ENCODE measurements at regions not wholly inside any gene's neighbourhood (a gene's known extent, or its start where the extent isn't known, plus 50 kb on each side); places are given as distances from the start of the nearest gene placed in this dataset.

GRCh38 chr3:76645724-76646123 lies 394.2 kb upstream of the ROBO2 start:
- no peaks in the 10 kb centered on the region for H3K9me2 ChIP-seq (replicated peaks; ENCODE audit: low read length)
- H3F3A ChIP-seq (ENCODE audit: low read length, unreplicated experiment) = no peaks in the 10 kb centered on the region
- DNase-seq (no peak), ATAC-seq (no peak)
- no peak overlapping the region for H3K4me2 ChIP-seq (ENCODE audit: low read length)
- no peak overlapping the region for H3K27ac ChIP-seq (ENCODE audit: low read length)
- ChIA-PET POLR2A (ENCODE audit: unreplicated experiment) (no interaction called here), CTCF (no interaction called here)
- H2AFZ ChIP-seq (ENCODE audit: low read length) = no peak overlapping the region
- no peak overlapping the region for H3K4me3 ChIP-seq (ENCODE audit: low read length)
- H3K9ac ChIP-seq (ENCODE audit: low read length) = no peak overlapping the region
- no peak for TF ChIP-seq EZH2phosphoT487 (IDR thresholded peaks at IDR 0.05; ENCODE audit: borderline replicate concordance, low read length)
- TF ChIP-seq CTCF (conservative IDR thresholded peaks at IDR 0.05; ENCODE audit: low read depth, low read length) = no peak
- no peak for TF ChIP-seq EZH2 (IDR thresholded peaks at IDR 0.05; ENCODE audit: low read length, unreplicated experiment)
- H3K27me3 ChIP-seq (ENCODE audit: low read length) = peaks cover 18% of the 10 kb centered on the region; the same call in 1 of the 2 replicates
- no peaks in the 10 kb centered on the region for H3K9me3 ChIP-seq (ENCODE audit: low read length)
- BruUV-seq (replicated peaks) = no TSS peak
- no peaks in the 10 kb centered on the region for H3K36me3 ChIP-seq (ENCODE audit: low read depth, low read length)
- intact Hi-C loops (cut with micrococcal nuclease) = no loop called here
- H4K20me1 ChIP-seq (ENCODE audit: low read length) = no peaks in the 10 kb centered on the region
- H3K79me2 ChIP-seq (ENCODE audit: low read length) = no peaks in the 10 kb centered on the region
- H3K4me1 ChIP-seq (ENCODE audit: insufficient read depth, low read length) = no peaks in the 10 kb centered on the region

- Histone ChIP-seq H3K9me2 (replicated peaks; ENCODE audit: low read length) (no peaks in the 10 kb centered on the region), H3K9me3 (ENCODE audit: low read length) (no peaks in the 10 kb centered on the region), H3K4me1 (ENCODE audit: insufficient read depth, low read length) (no peaks in the 10 kb centered on the region), H3K36me3 (ENCODE audit: low read depth, low read length) (no peaks in the 10 kb centered on the region), H3F3A (ENCODE audit: low read length, unreplicated experiment) (no peaks in the 10 kb centered on the region), H3K27ac (ENCODE audit: low read length) (no peak overlapping the region), H3K79me2 (ENCODE audit: low read length) (no peaks in the 10 kb centered on the region), H3K4me2 (ENCODE audit: low read length) (no peak overlapping the region), H2AFZ (ENCODE audit: low read length) (no peak overlapping the region), H4K20me1 (ENCODE audit: low read length) (no peaks in the 10 kb centered on the region), H3K9ac (ENCODE audit: low read length) (no peak overlapping the region), H3K4me3 (ENCODE audit: low read length) (no peak overlapping the region), H3K27me3 (ENCODE audit: low read length) (peaks cover 9% of the 10 kb centered on the region; the same call in 1 of the 2 replicates)
- ChIA-PET POLR2A (ENCODE audit: unreplicated experiment) (no interaction called here), CTCF (no interaction called here)
- intact Hi-C loops (cut with micrococcal nuclease) = no loop called here
- no peak for ATAC-seq
- DNase-seq = no peak
- TF ChIP-seq CTCF (conservative IDR thresholded peaks at IDR 0.05; ENCODE audit: low read depth, low read length) (peak; percentile 36; the same call in 1 of the 2 replicates), EZH2phosphoT487 (IDR thresholded peaks at IDR 0.05; ENCODE audit: borderline replicate concordance, low read length) (no peak), EZH2 (IDR thresholded peaks at IDR 0.05; ENCODE audit: low read length, unreplicated experiment) (no peak)
- BruUV-seq (replicated peaks) = no TSS peak
Measured at GRCh38 chr3:76646921-76647562, 392.9 kb upstream of the ROBO2 start.

- H3K36me3 ChIP-seq (ENCODE audit: low read depth, low read length) = no peaks in the 10 kb centered on the region
- H3K4me1 ChIP-seq (ENCODE audit: insufficient read depth, low read length) = no peaks in the 10 kb centered on the region
- no peak overlapping the region for H3K4me2 ChIP-seq (ENCODE audit: low read length)
- H4K20me1 ChIP-seq (ENCODE audit: low read length) = no peaks in the 10 kb centered on the region
- no peak for ATAC-seq
- peak; percentile 6 for DNase-seq
- no peaks in the 10 kb centered on the region for H3K9me3 ChIP-seq (ENCODE audit: low read length)
- intact Hi-C loops (cut with micrococcal nuclease) = no loop called here
- H3K4me3 ChIP-seq (ENCODE audit: low read length) = no peak overlapping the region
- TF ChIP-seq EZH2phosphoT487 (IDR thresholded peaks at IDR 0.05; ENCODE audit: borderline replicate concordance, low read length) = no peak
- no peak for TF ChIP-seq EZH2 (IDR thresholded peaks at IDR 0.05; ENCODE audit: low read length, unreplicated experiment)
- no peak for TF ChIP-seq CTCF (conservative IDR thresholded peaks at IDR 0.05; ENCODE audit: low read depth, low read length)
- no peaks in the 10 kb centered on the region for H3K79me2 ChIP-seq (ENCODE audit: low read length)
- no peaks in the 10 kb centered on the region for H3K9me2 ChIP-seq (replicated peaks; ENCODE audit: low read length)
- ChIA-PET POLR2A (ENCODE audit: unreplicated experiment) (no interaction called here), CTCF (no interaction called here)
- H3K9ac ChIP-seq (ENCODE audit: low read length) = no peak overlapping the region
- H3K27ac ChIP-seq (ENCODE audit: low read length) = no peak overlapping the region
- no TSS peak for BruUV-seq (replicated peaks)
- no peak overlapping the region for H2AFZ ChIP-seq (ENCODE audit: low read length)
- no peaks in the 10 kb centered on the region for H3F3A ChIP-seq (ENCODE audit: low read length, unreplicated experiment)
- no peaks in the 10 kb centered on the region; the same call in 1 of the 2 replicates for H3K27me3 ChIP-seq (ENCODE audit: low read length)
Measured at GRCh38 chr3:76651784-76652183, 388.1 kb upstream of the ROBO2 start.
